ENCODE measurements at regions not wholly inside any gene's neighbourhood (a gene's known extent, or its start where the extent isn't known, plus 50 kb on each side); places are given as distances from the start of the nearest gene placed in this dataset.

- POLR2A ChIA-PET, result no interaction called here
- TF ChIP-seq CTCF (IDR thresholded peaks at IDR 0.05; ENCODE audit: control extremely low read depth, extremely low read depth, low read depth, missing control alignments), result no peak
- CTCF ChIA-PET, result no interaction called here
- DNase-seq (ENCODE audit: extremely low spot score), result no peak
These were observed 169.0 kb downstream of the ETNK1 start for GRCh38 chr12:22794017-22794416.

GRCh38 chr12:22796941-22797630 is 172.1 kb downstream of the ETNK1 start:
- TF ChIP-seq CTCF (IDR thresholded peaks at IDR 0.05; ENCODE audit: control extremely low read depth, extremely low read depth, low read depth, missing control alignments), result no peak
- CTCF ChIA-PET, result no interaction called here
- POLR2A ChIA-PET, result no interaction called here
- no peak for DNase-seq (ENCODE audit: extremely low spot score)

- DNase-seq (ENCODE audit: extremely low spot score), result no peak
- ChIA-PET CTCF (no interaction called here), POLR2A (no interaction called here)
- no peak for TF ChIP-seq CTCF (IDR thresholded peaks at IDR 0.05; ENCODE audit: control extremely low read depth, extremely low read depth, low read depth, missing control alignments)
These were observed 172.7 kb downstream of the ETNK1 start for GRCh38 chr12:22797701-22798100.

GRCh38 chr12:22798116-22798515 is 173.1 kb downstream of the ETNK1 start:
- no peak for DNase-seq (ENCODE audit: extremely low spot score)
- ChIA-PET POLR2A (no interaction called here), CTCF (no interaction called here)
- TF ChIP-seq CTCF (IDR thresholded peaks at IDR 0.05; ENCODE audit: control extremely low read depth, extremely low read depth, low read depth, missing control alignments), result no peak

GRCh38 chr12:22799503-22799902 is 174.5 kb downstream of the ETNK1 start:
- no peak for DNase-seq (ENCODE audit: extremely low spot score)
- TF ChIP-seq CTCF (IDR thresholded peaks at IDR 0.05; ENCODE audit: control extremely low read depth, extremely low read depth, low read depth, missing control alignments), result no peak
- POLR2A ChIA-PET, result no interaction called here
- CTCF ChIA-PET, result no interaction called here

- ChIA-PET POLR2A (no interaction called here), CTCF (no interaction called here)
- DNase-seq (ENCODE audit: extremely low spot score), result no peak
- no peak for TF ChIP-seq CTCF (IDR thresholded peaks at IDR 0.05; ENCODE audit: control extremely low read depth, extremely low read depth, low read depth, missing control alignments)
These were observed 175.4 kb downstream of the ETNK1 start for GRCh38 chr12:22800332-22800731.

All from GM10248 (cell line).